Gastrocnemius medialis (tissue), 4 donors: ENCODE measurements at regions not wholly inside any gene's neighbourhood (a gene's known extent, or its start where the extent isn't known, plus 50 kb on each side); places are given as distances from the start of the nearest gene placed in this dataset.

Experiments used
- CTCF ChIP-seq, 5 experiments: fragments of 450-650 bp in 3 of 5; fragments of 200-600 bp in 2 of 5; sonication (generic) in 2 of 5; IDR thresholded peaks in 4 of 5; conservative IDR thresholded peaks in 1 of 5; 1 replicate in 4 of 5; 2 replicates in 1 of 5; pipeline ENCODE4 v1.5.1; 2016 to 2019; ENCODE audit warnings: antibody characterized with exemption in 5 of 5, mild to moderate bottlenecking in 3 of 5, moderate library complexity in 3 of 5
- POLR2A ChIP-seq, 2 donors: fragments of 450-650 bp; IDR thresholded peaks; one replicate each; pipeline ENCODE4 v1.6.1; 2017; ENCODE audit warnings: antibody characterized with exemption in 2 of 2, mild to moderate bottlenecking in 2 of 2, moderate library complexity in 2 of 2

DNA sequence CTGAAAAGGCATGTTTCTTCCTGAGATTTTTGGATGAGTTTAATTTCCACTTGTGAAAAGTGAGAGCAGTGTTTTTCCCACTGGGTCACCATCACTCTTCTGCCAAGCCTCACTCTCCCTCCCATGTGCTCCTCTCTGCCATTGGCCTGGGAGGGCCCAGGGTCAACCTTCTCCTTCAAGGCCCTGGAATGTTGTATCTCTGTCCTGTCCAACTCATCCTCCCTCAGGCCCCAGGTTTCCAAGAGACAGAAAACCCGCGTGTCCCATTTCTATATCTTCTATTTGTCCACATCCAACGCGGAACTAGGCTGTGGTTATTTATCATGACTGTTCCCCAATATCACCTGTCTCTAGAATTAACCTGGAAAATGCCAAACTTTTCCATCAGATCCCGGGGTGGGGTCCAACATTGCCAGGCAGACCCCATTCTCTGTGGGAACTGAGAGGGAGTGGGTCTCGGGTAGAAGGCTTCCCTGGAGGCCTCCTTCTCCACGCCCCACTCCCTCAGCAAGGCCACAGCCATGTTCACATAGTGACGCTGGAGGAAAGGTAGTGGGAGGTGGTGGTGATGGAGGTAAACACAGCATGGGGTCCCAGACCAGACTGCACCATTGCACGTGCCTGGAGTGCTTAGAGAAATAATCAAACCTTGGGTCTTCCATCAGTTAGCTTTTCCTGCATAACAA, 173.5 kb downstream of the SCP2D1 start:
- TF ChIP-seq CTCF (IDR thresholded peaks at IDR 0.05 in 4 of 5, conservative IDR thresholded peaks at IDR 0.05 in 1 of 5) (no peak), POLR2A (IDR thresholded peaks at IDR 0.05) (no peak)
